ENCODE measurements at regions not wholly inside any gene's neighbourhood (a gene's known extent, or its start where the extent isn't known, plus 50 kb on each side); places are given as distances from the start of the nearest gene placed in this dataset.

- no peak overlapping the region for H3K27ac Mint-ChIP-seq
- H3K27me3 Mint-ChIP-seq = no peaks in the 10 kb centered on the region
- DNase-seq (ENCODE audit: extremely low spot score, unreplicated experiment) = no peak
- H3K9me3 Mint-ChIP-seq = peaks cover under 1% of the 10 kb centered on the region
- no peaks in the 10 kb centered on the region for H3K36me3 Mint-ChIP-seq
- TF ChIP-seq, protein P1, sequence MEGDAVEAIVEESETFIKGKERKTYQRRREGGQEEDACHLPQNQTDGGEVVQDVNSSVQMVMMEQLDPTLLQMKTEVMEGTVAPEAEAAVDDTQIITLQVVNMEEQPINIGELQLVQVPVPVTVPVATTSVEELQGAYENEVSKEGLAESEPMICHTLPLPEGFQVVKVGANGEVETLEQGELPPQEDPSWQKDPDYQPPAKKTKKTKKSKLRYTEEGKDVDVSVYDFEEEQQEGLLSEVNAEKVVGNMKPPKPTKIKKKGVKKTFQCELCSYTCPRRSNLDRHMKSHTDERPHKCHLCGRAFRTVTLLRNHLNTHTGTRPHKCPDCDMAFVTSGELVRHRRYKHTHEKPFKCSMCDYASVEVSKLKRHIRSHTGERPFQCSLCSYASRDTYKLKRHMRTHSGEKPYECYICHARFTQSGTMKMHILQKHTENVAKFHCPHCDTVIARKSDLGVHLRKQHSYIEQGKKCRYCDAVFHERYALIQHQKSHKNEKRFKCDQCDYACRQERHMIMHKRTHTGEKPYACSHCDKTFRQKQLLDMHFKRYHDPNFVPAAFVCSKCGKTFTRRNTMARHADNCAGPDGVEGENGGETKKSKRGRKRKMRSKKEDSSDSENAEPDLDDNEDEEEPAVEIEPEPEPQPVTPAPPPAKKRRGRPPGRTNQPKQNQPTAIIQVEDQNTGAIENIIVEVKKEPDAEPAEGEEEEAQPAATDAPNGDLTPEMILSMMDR (conservative IDR thresholded peaks at IDR 0.05) = no peak
- H3K4me3 Mint-ChIP-seq = no peak overlapping the region
- H3K4me1 Mint-ChIP-seq (ENCODE audit: unreplicated experiment) = peaks cover 10% of the 10 kb centered on the region
These were observed 74.0 kb upstream of the SPTLC1 start for GRCh38 chr9:92188969-92189781.

GRCh38 chr9:92187989-92188714, 72.9 kb upstream of the SPTLC1 start:
- no peak for DNase-seq (ENCODE audit: extremely low spot score, unreplicated experiment)

GRCh38 chr9:92187390-92187789, 72.2 kb upstream of the SPTLC1 start:
- Mint-ChIP-seq H3K4me3 (no peak overlapping the region), H3K27me3 (peaks cover 3% of the 10 kb centered on the region), H3K4me1 (ENCODE audit: unreplicated experiment) (peaks cover 10% of the 10 kb centered on the region), H3K36me3 (no peaks in the 10 kb centered on the region), H3K27ac (no peak overlapping the region), H3K9me3 (peaks cover 8% of the 10 kb centered on the region)
- no peak for DNase-seq (ENCODE audit: extremely low spot score, unreplicated experiment)
- TF ChIP-seq, protein P1 (conservative IDR thresholded peaks at IDR 0.05) = no peak

More at GRCh38 chr9:92187989-92188714, 72.9 kb upstream of the SPTLC1 start:
- no peak overlapping the region for H3K4me3 Mint-ChIP-seq
- peaks cover 3% of the 10 kb centered on the region for H3K27me3 Mint-ChIP-seq
- peaks cover 8% of the 10 kb centered on the region for H3K9me3 Mint-ChIP-seq
- TF ChIP-seq, protein P1 (conservative IDR thresholded peaks at IDR 0.05) = no peak
- H3K4me1 Mint-ChIP-seq (ENCODE audit: unreplicated experiment) = peaks cover 10% of the 10 kb centered on the region
- H3K27ac Mint-ChIP-seq = no peak overlapping the region
- no peaks in the 10 kb centered on the region for H3K36me3 Mint-ChIP-seq

DNA sequence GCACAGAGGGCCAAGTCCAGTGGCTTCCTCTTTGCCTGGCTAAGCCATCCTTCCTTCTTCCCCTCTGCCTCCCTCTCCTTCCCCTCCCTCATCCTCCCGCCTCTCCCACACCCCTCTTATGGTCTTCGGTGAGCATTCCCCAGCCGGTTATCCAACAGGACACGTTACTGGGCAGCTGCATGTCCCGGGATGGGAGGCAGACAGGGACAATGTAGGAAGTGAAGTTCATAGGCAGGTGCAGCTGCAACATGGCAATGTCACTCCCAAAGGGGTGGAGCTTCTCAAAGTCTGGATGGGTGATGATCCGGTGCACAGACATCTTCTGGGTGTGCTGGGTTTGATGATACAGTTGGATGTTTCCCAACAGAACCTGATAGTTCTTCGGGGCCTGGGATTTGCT, 71.4 kb upstream of the SPTLC1 start:
- Mint-ChIP-seq H3K9me3 (peaks cover 8% of the 10 kb centered on the region), H3K27ac (no peak overlapping the region), H3K36me3 (no peaks in the 10 kb centered on the region), H3K27me3 (peaks cover 3% of the 10 kb centered on the region), H3K4me3 (no peak overlapping the region), H3K4me1 (ENCODE audit: unreplicated experiment) (peaks cover 6% of the 10 kb centered on the region)
- DNase-seq (ENCODE audit: extremely low spot score, unreplicated experiment) = no peak
- TF ChIP-seq, protein P1 (conservative IDR thresholded peaks at IDR 0.05) = no peak

DNA sequence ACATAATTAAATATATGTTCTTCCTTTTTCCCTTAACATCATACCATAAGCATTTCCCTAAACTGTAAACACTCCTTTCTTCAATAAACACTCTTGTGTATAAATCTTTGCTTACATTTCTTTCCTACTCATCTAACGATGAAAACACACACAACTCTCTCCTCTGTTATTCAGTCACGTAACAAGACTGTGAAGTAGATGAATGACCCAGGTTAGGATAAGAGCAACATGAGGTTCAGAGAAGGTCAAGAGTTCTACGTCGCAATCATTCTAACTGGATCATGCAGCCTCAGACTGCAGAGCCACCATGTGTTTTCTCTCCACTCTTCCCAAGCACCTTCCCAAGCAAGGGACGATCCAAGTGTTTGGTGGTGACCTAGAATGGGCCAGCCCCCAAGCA, 70.5 kb upstream of the SPTLC1 start:
- H3K27ac Mint-ChIP-seq = no peak overlapping the region
- H3K27me3 Mint-ChIP-seq = peaks cover 3% of the 10 kb centered on the region

More for the DNA sequence above, 70.5 kb upstream of the SPTLC1 start:
- H3K4me1 Mint-ChIP-seq (ENCODE audit: unreplicated experiment) = no peaks in the 10 kb centered on the region
- H3K36me3 Mint-ChIP-seq = no peaks in the 10 kb centered on the region
- no peak for DNase-seq (ENCODE audit: extremely low spot score, unreplicated experiment)
- H3K4me3 Mint-ChIP-seq = no peak overlapping the region
- TF ChIP-seq, protein P1 (conservative IDR thresholded peaks at IDR 0.05) = no peak
- H3K9me3 Mint-ChIP-seq = peaks cover 8% of the 10 kb centered on the region

Data from type B pancreatic cell (in vitro differentiated cells).